ENCODE measurements at regions not wholly inside any gene's neighbourhood (a gene's known extent, or its start where the extent isn't known, plus 50 kb on each side); places are given as distances from the start of the nearest gene placed in this dataset.

DNA sequence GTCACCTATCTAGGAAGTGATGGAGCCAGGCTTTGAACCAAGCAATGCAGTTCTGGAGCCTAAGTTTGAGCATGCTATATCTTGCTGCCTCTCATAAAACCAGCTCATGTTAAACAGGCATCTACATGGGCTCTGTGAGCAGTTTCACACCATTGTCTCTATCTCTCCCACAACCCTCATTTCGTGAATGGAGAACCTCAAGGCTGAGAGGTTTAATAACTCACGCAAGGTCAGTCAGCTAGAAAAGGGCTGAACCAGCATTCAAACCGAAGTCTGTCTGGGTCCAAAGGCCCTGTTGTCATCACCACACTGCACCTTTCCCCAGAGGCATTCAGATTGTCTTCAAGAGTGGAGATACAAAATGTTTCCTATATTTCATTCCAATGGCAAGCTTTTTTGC is 369.2 kb downstream of the MID1IP1 start:
- TF ChIP-seq, protein P1, sequence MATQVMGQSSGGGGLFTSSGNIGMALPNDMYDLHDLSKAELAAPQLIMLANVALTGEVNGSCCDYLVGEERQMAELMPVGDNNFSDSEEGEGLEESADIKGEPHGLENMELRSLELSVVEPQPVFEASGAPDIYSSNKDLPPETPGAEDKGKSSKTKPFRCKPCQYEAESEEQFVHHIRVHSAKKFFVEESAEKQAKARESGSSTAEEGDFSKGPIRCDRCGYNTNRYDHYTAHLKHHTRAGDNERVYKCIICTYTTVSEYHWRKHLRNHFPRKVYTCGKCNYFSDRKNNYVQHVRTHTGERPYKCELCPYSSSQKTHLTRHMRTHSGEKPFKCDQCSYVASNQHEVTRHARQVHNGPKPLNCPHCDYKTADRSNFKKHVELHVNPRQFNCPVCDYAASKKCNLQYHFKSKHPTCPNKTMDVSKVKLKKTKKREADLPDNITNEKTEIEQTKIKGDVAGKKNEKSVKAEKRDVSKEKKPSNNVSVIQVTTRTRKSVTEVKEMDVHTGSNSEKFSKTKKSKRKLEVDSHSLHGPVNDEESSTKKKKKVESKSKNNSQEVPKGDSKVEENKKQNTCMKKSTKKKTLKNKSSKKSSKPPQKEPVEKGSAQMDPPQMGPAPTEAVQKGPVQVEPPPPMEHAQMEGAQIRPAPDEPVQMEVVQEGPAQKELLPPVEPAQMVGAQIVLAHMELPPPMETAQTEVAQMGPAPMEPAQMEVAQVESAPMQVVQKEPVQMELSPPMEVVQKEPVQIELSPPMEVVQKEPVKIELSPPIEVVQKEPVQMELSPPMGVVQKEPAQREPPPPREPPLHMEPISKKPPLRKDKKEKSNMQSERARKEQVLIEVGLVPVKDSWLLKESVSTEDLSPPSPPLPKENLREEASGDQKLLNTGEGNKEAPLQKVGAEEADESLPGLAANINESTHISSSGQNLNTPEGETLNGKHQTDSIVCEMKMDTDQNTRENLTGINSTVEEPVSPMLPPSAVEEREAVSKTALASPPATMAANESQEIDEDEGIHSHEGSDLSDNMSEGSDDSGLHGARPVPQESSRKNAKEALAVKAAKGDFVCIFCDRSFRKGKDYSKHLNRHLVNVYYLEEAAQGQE (IDR thresholded peaks at IDR 0.05; ENCODE audit: low read depth, low read length) = no peak
- no peak for TF ChIP-seq TEAD4 (IDR thresholded peaks at IDR 0.05; ENCODE audit: borderline replicate concordance, insufficient read depth)
- TF ChIP-seq, protein P2, sequence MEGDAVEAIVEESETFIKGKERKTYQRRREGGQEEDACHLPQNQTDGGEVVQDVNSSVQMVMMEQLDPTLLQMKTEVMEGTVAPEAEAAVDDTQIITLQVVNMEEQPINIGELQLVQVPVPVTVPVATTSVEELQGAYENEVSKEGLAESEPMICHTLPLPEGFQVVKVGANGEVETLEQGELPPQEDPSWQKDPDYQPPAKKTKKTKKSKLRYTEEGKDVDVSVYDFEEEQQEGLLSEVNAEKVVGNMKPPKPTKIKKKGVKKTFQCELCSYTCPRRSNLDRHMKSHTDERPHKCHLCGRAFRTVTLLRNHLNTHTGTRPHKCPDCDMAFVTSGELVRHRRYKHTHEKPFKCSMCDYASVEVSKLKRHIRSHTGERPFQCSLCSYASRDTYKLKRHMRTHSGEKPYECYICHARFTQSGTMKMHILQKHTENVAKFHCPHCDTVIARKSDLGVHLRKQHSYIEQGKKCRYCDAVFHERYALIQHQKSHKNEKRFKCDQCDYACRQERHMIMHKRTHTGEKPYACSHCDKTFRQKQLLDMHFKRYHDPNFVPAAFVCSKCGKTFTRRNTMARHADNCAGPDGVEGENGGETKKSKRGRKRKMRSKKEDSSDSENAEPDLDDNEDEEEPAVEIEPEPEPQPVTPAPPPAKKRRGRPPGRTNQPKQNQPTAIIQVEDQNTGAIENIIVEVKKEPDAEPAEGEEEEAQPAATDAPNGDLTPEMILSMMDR (IDR thresholded peaks at IDR 0.05) = no peak
- no peak for TF ChIP-seq GABPA (IDR thresholded peaks at IDR 0.05; ENCODE audit: low read depth)
- no peak for TF ChIP-seq EP300 (IDR thresholded peaks at IDR 0.05; ENCODE audit: borderline replicate concordance in 1 of 2, low read depth in 1 of 2, low read length in 1 of 2)
- no peak for TF ChIP-seq SIN3A (IDR thresholded peaks at IDR 0.05; ENCODE audit: borderline replicate concordance, low read depth, low read length)
- TF ChIP-seq, protein P3, sequence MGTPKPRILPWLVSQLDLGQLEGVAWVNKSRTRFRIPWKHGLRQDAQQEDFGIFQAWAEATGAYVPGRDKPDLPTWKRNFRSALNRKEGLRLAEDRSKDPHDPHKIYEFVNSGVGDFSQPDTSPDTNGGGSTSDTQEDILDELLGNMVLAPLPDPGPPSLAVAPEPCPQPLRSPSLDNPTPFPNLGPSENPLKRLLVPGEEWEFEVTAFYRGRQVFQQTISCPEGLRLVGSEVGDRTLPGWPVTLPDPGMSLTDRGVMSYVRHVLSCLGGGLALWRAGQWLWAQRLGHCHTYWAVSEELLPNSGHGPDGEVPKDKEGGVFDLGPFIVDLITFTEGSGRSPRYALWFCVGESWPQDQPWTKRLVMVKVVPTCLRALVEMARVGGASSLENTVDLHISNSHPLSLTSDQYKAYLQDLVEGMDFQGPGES (IDR thresholded peaks at IDR 0.05; ENCODE audit: low read depth, low read length) = no peak
- TF ChIP-seq, protein P4, sequence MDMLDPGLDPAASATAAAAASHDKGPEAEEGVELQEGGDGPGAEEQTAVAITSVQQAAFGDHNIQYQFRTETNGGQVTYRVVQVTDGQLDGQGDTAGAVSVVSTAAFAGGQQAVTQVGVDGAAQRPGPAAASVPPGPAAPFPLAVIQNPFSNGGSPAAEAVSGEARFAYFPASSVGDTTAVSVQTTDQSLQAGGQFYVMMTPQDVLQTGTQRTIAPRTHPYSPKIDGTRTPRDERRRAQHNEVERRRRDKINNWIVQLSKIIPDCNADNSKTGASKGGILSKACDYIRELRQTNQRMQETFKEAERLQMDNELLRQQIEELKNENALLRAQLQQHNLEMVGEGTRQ (IDR thresholded peaks at IDR 0.05; ENCODE audit: borderline replicate concordance, low read depth, low read length) = no peak
- no peak for TF ChIP-seq POLR2AphosphoS5 (IDR thresholded peaks at IDR 0.05; ENCODE audit: low read depth, low read length)
- TF ChIP-seq EZH2phosphoT487 (IDR thresholded peaks at IDR 0.05; ENCODE audit: borderline replicate concordance, low read depth) = no peak
- TF ChIP-seq, protein P5, sequence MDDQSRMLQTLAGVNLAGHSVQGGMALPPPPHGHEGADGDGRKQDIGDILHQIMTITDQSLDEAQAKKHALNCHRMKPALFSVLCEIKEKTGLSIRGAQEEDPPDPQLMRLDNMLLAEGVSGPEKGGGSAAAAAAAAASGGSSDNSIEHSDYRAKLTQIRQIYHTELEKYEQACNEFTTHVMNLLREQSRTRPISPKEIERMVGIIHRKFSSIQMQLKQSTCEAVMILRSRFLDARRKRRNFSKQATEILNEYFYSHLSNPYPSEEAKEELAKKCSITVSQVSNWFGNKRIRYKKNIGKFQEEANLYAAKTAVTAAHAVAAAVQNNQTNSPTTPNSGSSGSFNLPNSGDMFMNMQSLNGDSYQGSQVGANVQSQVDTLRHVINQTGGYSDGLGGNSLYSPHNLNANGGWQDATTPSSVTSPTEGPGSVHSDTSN (IDR thresholded peaks at IDR 0.05) = no peak
- no peak for TF ChIP-seq JUND (IDR thresholded peaks at IDR 0.05)
- TF ChIP-seq CHD2 (IDR thresholded peaks at IDR 0.05; ENCODE audit: low read length, partially characterized antibody) = no peak
